ENCODE measurements at regions not wholly inside any gene's neighbourhood (a gene's known extent, or its start where the extent isn't known, plus 50 kb on each side); places are given as distances from the start of the nearest gene placed in this dataset.
"Not testable (repeated sequence)": the region's sequence is repeated elsewhere in the genome, so short reads cannot be mapped to it uniquely, and the experiment has no call there.

DNA sequence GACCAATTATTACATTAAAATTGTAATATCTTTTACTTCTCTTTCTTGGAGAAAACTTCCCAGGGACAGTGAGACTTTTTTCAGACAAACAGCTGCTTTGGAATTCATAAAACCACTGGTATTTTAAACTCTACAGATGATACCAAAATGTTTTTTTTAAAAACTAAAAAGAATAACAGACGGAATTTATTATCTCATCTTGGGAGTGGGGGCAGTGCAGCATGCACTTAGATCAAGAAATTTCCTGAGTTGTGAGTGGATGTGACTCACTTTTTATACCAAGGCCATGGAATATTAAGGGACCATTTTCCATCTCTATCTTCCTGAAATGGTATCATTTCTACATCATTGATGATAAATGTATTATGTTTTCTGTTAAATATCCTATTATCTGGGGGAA lies 422.8 kb upstream of the HNRNPA3 start:
- DNase-seq (no peak), ATAC-seq (no peak)
- Mint-ChIP-seq H3K27ac (no peak overlapping the region), H3K4me3 (no peak overlapping the region), H3K4me1 (no peaks in the 10 kb centered on the region), H3K36me3 (ENCODE audit: low read depth) (no peaks in the 10 kb centered on the region), H3K9me3 (ENCODE audit: low read depth) (no peaks in the 10 kb centered on the region), H3K27me3 (peaks cover 7% of the 10 kb centered on the region)
- ChIA-PET CTCF (interaction anchor here (0.9 kb wide), 1 partner anchor 13 kb away, joined by 3 read pairs; no protein-coding TSS in a partner anchor), POLR2A (no interaction called here)
- intact Hi-C loops (cut with DNase I, micrococcal nuclease): no loop called here

DNA sequence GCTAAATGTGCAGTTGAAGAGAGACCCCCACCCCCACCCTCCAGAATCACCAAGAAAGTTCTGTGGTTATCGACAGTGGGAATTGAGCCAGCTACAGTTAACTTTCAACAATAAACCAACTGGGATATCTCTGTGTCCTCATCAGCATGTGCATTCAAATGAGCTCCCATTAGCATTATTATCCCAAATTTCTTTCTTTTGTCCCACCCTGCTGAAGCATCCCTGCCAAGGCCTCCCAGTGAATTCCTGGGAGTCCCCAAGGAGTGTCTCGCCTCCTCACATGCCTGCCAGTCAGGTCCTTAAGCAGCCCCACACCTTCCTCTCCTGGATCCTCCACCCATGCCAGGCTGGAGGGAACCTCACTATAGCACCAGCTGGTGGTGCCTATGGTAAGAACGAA lies 422.1 kb upstream of the HNRNPA3 start:
- Mint-ChIP-seq H3K36me3 (ENCODE audit: low read depth) (no peaks in the 10 kb centered on the region), H3K27me3 (peaks cover 8% of the 10 kb centered on the region), H3K9me3 (ENCODE audit: low read depth) (no peaks in the 10 kb centered on the region), H3K27ac (no peak overlapping the region), H3K4me3 (no peak overlapping the region), H3K4me1 (no peaks in the 10 kb centered on the region)
- POLR2A ChIA-PET: no interaction called here
- no peak for ATAC-seq
- CTCF ChIA-PET: interaction anchor here (0.7 kb wide), 1 partner anchor 24 kb away, joined by 3 read pairs; no protein-coding TSS in a partner anchor
- intact Hi-C loops (cut with DNase I, micrococcal nuclease): no loop called here
- DNase-seq: no peak

DNA sequence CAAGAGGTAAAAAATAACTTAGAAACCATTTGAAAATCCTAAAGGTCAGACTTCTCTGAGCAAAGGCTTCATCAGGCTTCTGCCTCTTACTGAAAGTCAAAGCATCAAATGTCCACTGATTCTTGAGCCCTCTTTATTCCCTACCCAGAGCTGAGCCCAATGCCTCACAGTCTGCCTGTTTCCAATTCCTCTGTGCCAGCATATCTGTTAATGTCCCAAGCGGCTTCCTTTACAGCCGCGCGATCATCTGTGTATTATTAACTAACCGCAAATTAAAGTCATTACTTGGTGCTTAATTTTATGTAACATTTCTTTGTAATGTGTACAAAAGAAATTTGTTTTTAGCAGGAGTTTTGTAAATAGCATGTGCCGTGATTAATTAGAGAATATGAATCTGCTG lies 418.8 kb upstream of the HNRNPA3 start:
- intact Hi-C loops (cut with DNase I, micrococcal nuclease): no loop called here
- no peak overlapping the region for H3K27ac Mint-ChIP-seq
- no peaks in the 10 kb centered on the region for H3K9me3 Mint-ChIP-seq (ENCODE audit: low read depth)
- ChIA-PET CTCF (no interaction called here), POLR2A (no interaction called here)
- H3K4me3 Mint-ChIP-seq: no peak overlapping the region
- no peak for DNase-seq
- H3K27me3 Mint-ChIP-seq: peaks cover 11% of the 10 kb centered on the region
- H3K36me3 Mint-ChIP-seq (ENCODE audit: low read depth): no peaks in the 10 kb centered on the region
- ATAC-seq: no peak
- H3K4me1 Mint-ChIP-seq: no peaks in the 10 kb centered on the region

DNA sequence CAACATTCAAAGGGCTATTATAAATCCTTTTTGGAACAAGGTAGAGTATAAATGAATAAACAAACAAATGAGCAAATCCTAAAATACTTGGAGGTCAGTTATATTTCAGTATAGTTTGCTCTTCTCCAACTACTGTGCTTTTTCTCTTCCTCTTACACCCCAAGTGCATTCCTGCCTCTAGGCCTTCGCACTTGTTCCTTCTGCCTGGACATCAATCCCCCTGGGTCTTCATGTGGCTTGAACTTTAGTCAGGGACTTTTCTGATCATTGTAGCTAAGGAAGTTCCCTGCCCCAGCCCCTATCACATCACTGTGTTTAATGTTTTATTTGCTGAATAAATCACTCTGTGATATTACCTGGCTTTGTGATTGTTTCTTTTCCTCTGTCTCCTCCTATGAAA lies 418.2 kb upstream of the HNRNPA3 start:
- Mint-ChIP-seq H3K9me3 (ENCODE audit: low read depth) (no peaks in the 10 kb centered on the region), H3K27ac (no peak overlapping the region), H3K36me3 (ENCODE audit: low read depth) (no peaks in the 10 kb centered on the region), H3K4me1 (no peaks in the 10 kb centered on the region), H3K4me3 (no peak overlapping the region), H3K27me3 (peaks cover 11% of the 10 kb centered on the region)
- intact Hi-C loops (cut with DNase I, micrococcal nuclease): no loop called here
- POLR2A ChIA-PET: no interaction called here
- CTCF ChIA-PET: no interaction called here
- no peak for ATAC-seq
- DNase-seq: no peak

DNA sequence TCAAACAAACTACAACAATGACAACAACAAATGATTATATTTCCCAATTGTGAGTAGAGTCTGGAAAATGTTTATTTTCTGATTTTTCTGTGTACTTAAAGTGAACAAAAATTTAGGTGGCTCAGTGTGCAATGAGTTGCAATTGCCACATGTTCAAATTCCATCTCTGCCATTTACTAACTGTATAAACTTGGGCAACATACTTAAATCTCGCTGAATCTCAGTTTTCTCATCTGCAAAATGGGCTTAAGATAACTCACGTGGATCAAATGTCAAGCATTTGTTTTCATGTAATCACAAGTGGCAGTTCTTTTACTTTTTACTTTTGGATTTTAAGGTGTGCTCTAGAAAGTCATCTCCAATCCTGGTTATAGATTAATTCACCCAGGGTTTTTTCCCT lies 416.8 kb upstream of the HNRNPA3 start:
- no peaks in the 10 kb centered on the region for H3K4me1 Mint-ChIP-seq
- H3K27ac Mint-ChIP-seq: no peak overlapping the region
- intact Hi-C loops (cut with DNase I, micrococcal nuclease): no loop called here
- no peak overlapping the region for H3K4me3 Mint-ChIP-seq
- no peaks in the 10 kb centered on the region for H3K9me3 Mint-ChIP-seq (ENCODE audit: low read depth)
- ChIA-PET CTCF (interaction anchor here (0.7 kb wide), 1 partner anchor 9 kb away, joined by 3 read pairs; no protein-coding TSS in a partner anchor), POLR2A (no interaction called here)
- no peak for ATAC-seq
- peaks cover 11% of the 10 kb centered on the region for H3K27me3 Mint-ChIP-seq
- DNase-seq: no peak
- no peaks in the 10 kb centered on the region for H3K36me3 Mint-ChIP-seq (ENCODE audit: low read depth)

DNA sequence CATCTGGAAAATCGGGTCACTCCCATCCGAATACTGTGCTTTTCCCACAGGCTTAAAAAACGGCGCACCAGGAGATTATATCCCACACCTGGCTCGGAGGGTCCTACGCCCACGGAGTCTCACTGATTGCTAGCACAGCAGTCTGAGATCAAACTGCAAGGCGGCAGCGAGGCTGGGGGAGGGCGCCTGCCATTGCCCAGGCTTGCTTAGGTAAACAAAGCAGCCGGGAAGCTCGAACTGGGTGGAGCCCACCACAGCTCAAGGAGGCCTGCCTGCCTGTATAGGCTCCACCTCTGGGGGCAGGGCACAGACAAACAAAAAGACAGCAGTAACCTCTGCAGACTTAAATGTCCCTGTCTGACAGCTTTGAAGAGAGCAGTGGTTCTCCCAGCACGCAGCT lies 415.9 kb upstream of the HNRNPA3 start:
- H3K4me1 Mint-ChIP-seq; H3K36me3 Mint-ChIP-seq (ENCODE audit: low read depth); H3K27ac Mint-ChIP-seq; intact Hi-C loops (cut with DNase I, micrococcal nuclease); ATAC-seq; H3K4me3 Mint-ChIP-seq; H3K9me3 Mint-ChIP-seq (ENCODE audit: low read depth); CTCF ChIA-PET; POLR2A ChIA-PET; DNase-seq: not testable (repeated sequence)
- peaks cover 11% of the 10 kb centered on the region for H3K27me3 Mint-ChIP-seq

DNA sequence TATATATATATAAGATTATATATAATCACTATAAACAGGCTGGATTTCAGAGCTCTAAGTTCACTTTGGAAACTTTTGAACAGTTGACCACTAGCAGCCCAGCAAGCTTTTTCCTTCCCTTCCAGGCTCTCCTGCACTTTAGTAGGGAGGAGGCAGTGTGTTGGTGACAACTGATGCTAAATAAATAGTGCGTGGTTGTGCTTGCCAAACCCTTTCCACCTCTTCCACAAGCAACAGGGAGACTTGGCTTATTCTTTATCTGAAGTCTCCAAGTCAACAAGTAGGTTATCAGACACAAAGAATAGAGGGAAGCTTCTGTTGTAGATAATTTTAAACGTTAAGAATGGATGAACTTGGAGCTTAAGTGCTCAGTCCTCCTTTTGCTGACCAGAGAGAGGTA lies 408.2 kb upstream of the HNRNPA3 start:
- POLR2A ChIA-PET: no interaction called here

DNA sequence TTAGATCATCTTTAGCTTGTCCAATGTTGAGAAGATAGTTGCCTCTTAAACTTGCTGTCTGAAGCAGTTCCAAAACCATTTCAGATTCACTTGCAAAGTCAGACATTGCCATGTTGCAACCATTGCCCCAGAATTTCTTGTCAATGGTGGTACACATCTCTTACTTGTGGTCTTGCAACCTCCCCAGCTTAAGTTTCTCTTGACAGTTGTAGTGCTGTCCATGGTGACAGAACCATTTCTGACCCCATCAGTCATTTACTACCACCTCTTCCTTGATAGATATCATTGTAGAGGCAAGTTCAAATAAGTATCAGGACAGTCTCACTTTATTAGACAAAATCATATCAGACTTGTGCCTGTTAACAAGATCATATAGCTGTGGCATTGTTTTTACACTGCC lies 407.2 kb upstream of the HNRNPA3 start:
- ATAC-seq (no peak), DNase-seq (no peak)
- no peaks in the 10 kb centered on the region for H3K36me3 Mint-ChIP-seq (ENCODE audit: low read depth)
- intact Hi-C loops (cut with DNase I, micrococcal nuclease): no loop called here
- ChIA-PET CTCF (interaction anchor here (0.5 to 2.3 kb wide), 3 partner anchors 9 to 105 kb away, joined by 3 to 10 read pairs (median 4); no protein-coding TSS in a partner anchor), POLR2A (no interaction called here)
- no peak overlapping the region for H3K4me3 Mint-ChIP-seq
- H3K27me3 Mint-ChIP-seq: no peaks in the 10 kb centered on the region
- H3K4me1 Mint-ChIP-seq: no peaks in the 10 kb centered on the region
- H3K27ac Mint-ChIP-seq: no peak overlapping the region
- no peaks in the 10 kb centered on the region for H3K9me3 Mint-ChIP-seq (ENCODE audit: low read depth)

More for the DNA sequence above, 408.2 kb upstream of the HNRNPA3 start:
- Mint-ChIP-seq H3K27ac (no peak overlapping the region), H3K27me3 (no peaks in the 10 kb centered on the region), H3K9me3 (ENCODE audit: low read depth) (no peaks in the 10 kb centered on the region), H3K36me3 (ENCODE audit: low read depth) (no peaks in the 10 kb centered on the region), H3K4me3 (no peak overlapping the region), H3K4me1 (no peaks in the 10 kb centered on the region)
- DNase-seq: no peak
- intact Hi-C loops (cut with DNase I, micrococcal nuclease): no loop called here
- CTCF ChIA-PET: interaction anchor here (0.7 to 2.3 kb wide), 3 partner anchors 10 to 151 kb away, joined by 3 to 10 read pairs (median 6); no protein-coding TSS in a partner anchor
- no peak for ATAC-seq

DNA sequence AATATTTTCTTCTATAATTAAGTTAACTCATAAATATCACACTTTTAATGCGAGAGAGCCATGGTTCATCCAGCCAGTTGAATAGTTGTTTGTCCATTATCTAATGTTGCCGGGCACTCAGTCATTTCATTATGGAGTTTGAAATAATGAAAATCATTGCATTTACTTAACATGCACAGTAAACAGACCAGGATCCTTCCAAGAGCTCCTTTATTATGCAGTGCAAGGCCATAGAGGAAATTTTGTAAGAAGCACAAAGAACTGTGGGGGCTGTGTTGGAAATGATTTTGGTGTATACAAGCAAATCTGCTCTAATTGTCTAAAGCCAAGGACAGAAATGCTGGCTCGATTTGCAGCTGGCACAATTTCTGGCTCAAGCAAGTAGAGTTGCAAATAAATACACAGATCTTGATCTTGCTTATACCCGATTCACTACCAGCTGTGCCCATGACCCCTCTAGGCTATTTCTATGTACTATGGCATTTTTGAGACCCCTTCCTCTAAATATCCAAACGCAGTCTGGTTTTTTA lies 400.3 kb upstream of the HNRNPA3 start:
- no peak overlapping the region for H3K27ac Mint-ChIP-seq
- peaks cover 14% of the 10 kb centered on the region for H3K4me1 Mint-ChIP-seq
- CTCF ChIA-PET: interaction anchor here (2.0 to 2.8 kb wide), 2 partner anchors 161 to 335 kb away, joined by 6 to 14 read pairs; no protein-coding TSS in a partner anchor
- no peak for DNase-seq
- no peaks in the 10 kb centered on the region for H3K27me3 Mint-ChIP-seq
- no peak overlapping the region for H3K4me3 Mint-ChIP-seq
- POLR2A ChIA-PET: no interaction called here
- intact Hi-C loops (cut with DNase I, micrococcal nuclease): loop anchor here (5.0 kb wide), 2 partner anchors 160 to 685 kb away; partner anchors contain the start of gene HOXD8 (in 1 of the 2)
- ATAC-seq: no peak
- no peaks in the 10 kb centered on the region for H3K9me3 Mint-ChIP-seq (ENCODE audit: low read depth)
- H3K36me3 Mint-ChIP-seq (ENCODE audit: low read depth): no peaks in the 10 kb centered on the region

DNA sequence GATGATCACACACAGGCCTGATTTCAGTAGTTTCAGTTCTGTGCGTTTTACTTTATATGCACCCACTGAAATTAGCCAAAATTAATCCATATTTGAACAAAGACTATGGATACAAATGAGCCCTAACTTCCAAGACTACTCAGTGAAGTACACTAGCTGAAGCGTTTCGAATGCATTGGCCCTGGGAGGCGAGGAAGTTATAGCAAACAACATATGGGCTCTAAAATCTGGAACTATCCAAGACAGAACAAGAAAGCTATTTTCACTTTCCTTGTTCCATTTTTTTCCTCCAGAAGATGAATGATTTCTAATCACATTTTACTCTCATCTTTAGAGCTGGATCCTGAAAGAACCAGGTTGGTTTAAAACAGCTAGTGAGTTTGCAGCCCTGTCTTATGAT lies 399.4 kb upstream of the HNRNPA3 start:
- intact Hi-C loops (cut with DNase I, micrococcal nuclease): loop anchor here (5.0 kb wide), 2 partner anchors 161 to 686 kb away; partner anchors contain the start of gene HOXD8 (in 1 of the 2)
- Mint-ChIP-seq H3K27ac (no peak overlapping the region), H3K4me1 (peaks cover 14% of the 10 kb centered on the region), H3K27me3 (no peaks in the 10 kb centered on the region), H3K9me3 (ENCODE audit: low read depth) (no peaks in the 10 kb centered on the region), H3K4me3 (no peak overlapping the region), H3K36me3 (ENCODE audit: low read depth) (no peaks in the 10 kb centered on the region)
- ATAC-seq: no peak
- ChIA-PET POLR2A (no interaction called here), CTCF (interaction anchor here (0.6 to 2.8 kb wide), 4 partner anchors 12 to 335 kb away, joined by 3 to 14 read pairs (median 6); no protein-coding TSS in a partner anchor)
- DNase-seq: no peak

DNA sequence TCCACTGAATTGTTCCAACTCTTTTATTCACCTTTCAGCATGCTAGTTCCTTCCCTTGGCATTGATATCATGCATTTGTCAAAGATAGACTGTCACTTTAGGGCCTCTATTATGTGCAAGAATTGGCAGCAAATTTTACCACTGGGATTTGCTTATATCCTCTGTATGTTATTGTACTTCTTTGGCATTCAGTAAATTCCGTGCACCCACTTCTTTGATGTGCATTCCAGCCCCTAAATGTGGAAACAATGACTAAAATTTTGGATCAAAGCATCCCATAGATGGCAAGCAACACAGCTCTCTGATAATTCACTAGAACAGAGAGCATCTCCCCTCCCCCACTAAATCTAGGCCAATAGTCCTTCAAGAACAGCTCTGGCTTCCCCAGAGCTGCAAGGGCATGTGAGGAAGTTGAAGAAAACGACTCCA lies 399.0 kb upstream of the HNRNPA3 start:
- Mint-ChIP-seq H3K36me3 (ENCODE audit: low read depth) (no peaks in the 10 kb centered on the region), H3K27me3 (no peaks in the 10 kb centered on the region), H3K4me3 (no peak overlapping the region), H3K9me3 (ENCODE audit: low read depth) (no peaks in the 10 kb centered on the region), H3K4me1 (peaks cover 14% of the 10 kb centered on the region), H3K27ac (no peak overlapping the region)
- POLR2A ChIA-PET: no interaction called here
- CTCF ChIA-PET: interaction anchor here (0.6 to 2.8 kb wide), 12 partner anchors 8 to 334 kb away, joined by 3 to 14 read pairs (median 6); no protein-coding TSS in a partner anchor
- ATAC-seq: no peak
- intact Hi-C loops (cut with DNase I, micrococcal nuclease): loop anchor here (1.0 to 5.0 kb wide), 4 partner anchors 161 to 686 kb away; partner anchors contain the start of gene HOXD8 (in 1 of the 2)
- no peak for DNase-seq

DNA sequence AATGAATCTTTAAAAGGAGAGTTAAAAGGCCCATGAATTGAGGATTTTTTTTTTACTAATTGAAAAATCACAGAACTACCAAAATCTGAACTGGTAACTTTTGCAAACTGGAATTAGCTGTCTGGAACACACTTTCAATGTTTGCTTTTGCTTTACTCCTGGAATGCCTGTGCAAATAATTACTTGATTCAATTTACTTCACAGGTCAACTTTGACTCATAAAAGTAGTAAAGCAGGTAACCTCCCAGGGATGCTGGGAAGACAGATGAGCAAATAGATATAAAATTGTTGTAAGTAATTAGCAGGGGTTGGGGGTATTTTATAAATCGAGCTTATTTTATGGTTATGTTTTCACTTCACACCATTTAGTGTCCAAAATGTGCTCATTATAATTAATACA lies 398.3 kb upstream of the HNRNPA3 start:
- H3K4me1 Mint-ChIP-seq: peaks cover 14% of the 10 kb centered on the region
- ChIA-PET POLR2A (no interaction called here), CTCF (interaction anchor here (0.6 to 2.8 kb wide), 15 partner anchors 9 to 532 kb away, joined by 3 to 14 read pairs (median 4); no protein-coding TSS in a partner anchor)
- H3K9me3 Mint-ChIP-seq (ENCODE audit: low read depth): no peaks in the 10 kb centered on the region
- no peak overlapping the region for H3K4me3 Mint-ChIP-seq
- H3K36me3 Mint-ChIP-seq (ENCODE audit: low read depth): no peaks in the 10 kb centered on the region
- H3K27me3 Mint-ChIP-seq: no peaks in the 10 kb centered on the region
- ATAC-seq (no peak), DNase-seq (no peak)
- no peak overlapping the region for H3K27ac Mint-ChIP-seq
- intact Hi-C loops (cut with DNase I, micrococcal nuclease): loop anchor here (1.0 to 5.0 kb wide), 4 partner anchors 162 to 687 kb away; partner anchors contain the start of gene HOXD8 (in 1 of the 2)

All from activated CD4-positive, alpha-beta T cell treated with anti-CD3 and anti-CD28 coated beads for 36 hours (primary cell).